ENCODE measurements at regions not wholly inside any gene's neighbourhood (a gene's known extent, or its start where the extent isn't known, plus 50 kb on each side); places are given as distances from the start of the nearest gene placed in this dataset.
A peak's percentile ranks its signal among the peaks of the same experiment; 100 is the strongest.
"Not testable (repeated sequence)": the region's sequence is repeated elsewhere in the genome, so short reads cannot be mapped to it uniquely, and the experiment has no call there.

DNA sequence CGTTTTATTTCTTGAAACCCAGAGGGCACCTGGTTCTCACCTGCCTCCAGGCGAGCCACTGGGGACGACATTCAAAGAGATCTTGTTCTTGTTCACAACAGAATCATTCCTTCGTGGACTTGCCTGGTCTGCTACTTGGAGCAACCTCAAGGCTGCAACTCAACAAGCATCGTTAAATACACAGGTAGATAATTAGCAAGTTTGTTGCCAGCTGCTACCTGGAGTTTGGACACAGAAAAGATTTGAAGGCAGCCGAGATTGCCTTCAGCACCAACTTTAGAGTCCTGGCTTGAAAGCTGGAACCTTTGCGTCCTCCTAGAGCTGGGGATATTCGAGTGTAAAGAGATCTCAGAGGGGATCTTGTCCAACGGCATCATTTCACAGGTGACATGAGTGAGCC, 89.6 kb upstream of the C7orf33 start:
- no peak overlapping the region for H3K27ac Mint-ChIP-seq (ENCODE audit: unreplicated experiment)
- no peaks in the 10 kb centered on the region for H3K36me3 Mint-ChIP-seq (ENCODE audit: unreplicated experiment)
- H3K4me1 Mint-ChIP-seq (ENCODE audit: unreplicated experiment), result peaks cover 7% of the 10 kb centered on the region
- peak; percentile 23 for DNase-seq (ENCODE audit: extremely low spot score, unreplicated experiment)
- peaks cover 10% of the 10 kb centered on the region for H3K27me3 Mint-ChIP-seq (ENCODE audit: unreplicated experiment)
- no peaks in the 10 kb centered on the region for H3K9me3 Mint-ChIP-seq (ENCODE audit: unreplicated experiment)
- H3K4me3 Mint-ChIP-seq (ENCODE audit: unreplicated experiment), result no peak overlapping the region
- TF ChIP-seq, protein P1, sequence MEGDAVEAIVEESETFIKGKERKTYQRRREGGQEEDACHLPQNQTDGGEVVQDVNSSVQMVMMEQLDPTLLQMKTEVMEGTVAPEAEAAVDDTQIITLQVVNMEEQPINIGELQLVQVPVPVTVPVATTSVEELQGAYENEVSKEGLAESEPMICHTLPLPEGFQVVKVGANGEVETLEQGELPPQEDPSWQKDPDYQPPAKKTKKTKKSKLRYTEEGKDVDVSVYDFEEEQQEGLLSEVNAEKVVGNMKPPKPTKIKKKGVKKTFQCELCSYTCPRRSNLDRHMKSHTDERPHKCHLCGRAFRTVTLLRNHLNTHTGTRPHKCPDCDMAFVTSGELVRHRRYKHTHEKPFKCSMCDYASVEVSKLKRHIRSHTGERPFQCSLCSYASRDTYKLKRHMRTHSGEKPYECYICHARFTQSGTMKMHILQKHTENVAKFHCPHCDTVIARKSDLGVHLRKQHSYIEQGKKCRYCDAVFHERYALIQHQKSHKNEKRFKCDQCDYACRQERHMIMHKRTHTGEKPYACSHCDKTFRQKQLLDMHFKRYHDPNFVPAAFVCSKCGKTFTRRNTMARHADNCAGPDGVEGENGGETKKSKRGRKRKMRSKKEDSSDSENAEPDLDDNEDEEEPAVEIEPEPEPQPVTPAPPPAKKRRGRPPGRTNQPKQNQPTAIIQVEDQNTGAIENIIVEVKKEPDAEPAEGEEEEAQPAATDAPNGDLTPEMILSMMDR (IDR thresholded peaks at IDR 0.05), result no peak

DNA sequence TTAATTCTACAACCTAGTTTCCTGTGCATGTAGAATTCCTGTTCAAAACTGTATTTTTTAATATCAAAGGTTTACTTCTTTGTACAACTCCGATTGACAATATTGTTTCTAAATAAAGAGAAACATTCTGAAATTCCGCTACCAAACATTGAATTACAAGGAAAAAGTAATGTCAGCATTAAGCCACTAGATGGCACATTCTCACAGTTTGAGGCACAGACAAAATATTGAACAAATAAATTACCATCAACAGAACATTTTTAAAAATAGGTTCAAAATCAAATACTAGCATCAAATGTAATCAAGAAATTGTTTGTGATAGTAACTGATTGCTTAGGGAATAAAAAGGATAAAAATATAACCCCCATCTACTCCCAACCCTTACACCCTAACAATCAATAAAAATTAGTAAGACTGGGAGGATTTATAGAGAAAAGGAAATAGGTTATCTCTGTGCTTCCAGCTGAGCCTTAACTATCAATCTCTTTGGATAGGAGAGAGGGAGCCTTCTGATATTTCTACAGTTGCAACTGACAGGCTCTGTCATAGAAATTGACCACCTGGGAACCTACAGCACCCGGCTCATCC, 86.6 kb upstream of the C7orf33 start:
- H3K36me3 Mint-ChIP-seq (ENCODE audit: unreplicated experiment), result no peaks in the 10 kb centered on the region
- TF ChIP-seq, protein P1 (IDR thresholded peaks at IDR 0.05), result peak; percentile 79
- DNase-seq (ENCODE audit: extremely low spot score, unreplicated experiment), result no peak
- H3K9me3 Mint-ChIP-seq (ENCODE audit: unreplicated experiment), result no peaks in the 10 kb centered on the region
- H3K27ac Mint-ChIP-seq (ENCODE audit: unreplicated experiment), result no peak overlapping the region
- peaks cover 7% of the 10 kb centered on the region for H3K27me3 Mint-ChIP-seq (ENCODE audit: unreplicated experiment)
- H3K4me1 Mint-ChIP-seq (ENCODE audit: unreplicated experiment), result peaks cover 7% of the 10 kb centered on the region
- H3K4me3 Mint-ChIP-seq (ENCODE audit: unreplicated experiment), result no peak overlapping the region

DNA sequence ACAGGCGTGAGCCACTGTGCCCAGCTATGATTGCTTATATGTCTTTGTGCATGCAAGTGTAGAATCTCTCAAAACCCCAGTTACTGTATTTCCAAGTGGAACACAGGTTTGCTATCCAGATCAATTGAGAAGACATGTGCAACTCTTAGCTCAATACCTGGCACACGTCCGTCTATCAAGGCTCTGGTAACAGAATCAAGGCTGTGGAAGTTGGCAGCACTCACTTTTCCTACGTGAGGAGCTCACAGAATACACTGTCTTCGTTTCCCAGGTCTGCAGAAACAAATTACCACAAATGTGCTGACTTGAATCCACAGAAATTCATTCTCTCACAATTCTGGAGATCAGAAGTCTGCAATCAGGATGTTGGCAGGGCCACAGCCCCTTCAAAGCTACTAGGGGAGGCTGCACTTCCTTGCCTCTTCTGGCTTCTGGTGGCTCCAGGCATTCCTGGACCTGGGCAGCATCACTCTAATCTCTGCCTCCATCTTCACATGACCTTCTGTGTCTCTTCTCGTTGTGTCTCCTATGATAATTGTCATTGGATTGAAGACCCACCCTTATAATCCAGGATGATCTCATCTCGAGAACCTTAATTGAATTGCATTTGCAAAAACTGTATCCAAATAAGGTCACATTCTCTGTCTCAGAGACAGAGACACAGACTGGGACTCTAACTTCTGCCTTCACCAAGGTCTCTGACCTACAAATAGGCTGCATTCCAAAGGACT, 84.8 kb upstream of the C7orf33 start:
- no peak for DNase-seq (ENCODE audit: extremely low spot score, unreplicated experiment)
- Mint-ChIP-seq H3K4me1 (ENCODE audit: unreplicated experiment) (no peaks in the 10 kb centered on the region), H3K27ac (ENCODE audit: unreplicated experiment) (no peak overlapping the region), H3K9me3 (ENCODE audit: unreplicated experiment) (no peaks in the 10 kb centered on the region), H3K27me3 (ENCODE audit: unreplicated experiment) (peaks cover 7% of the 10 kb centered on the region), H3K4me3 (ENCODE audit: unreplicated experiment) (no peak overlapping the region), H3K36me3 (ENCODE audit: unreplicated experiment) (no peaks in the 10 kb centered on the region)
- TF ChIP-seq, protein P1 (IDR thresholded peaks at IDR 0.05), result no peak

DNA sequence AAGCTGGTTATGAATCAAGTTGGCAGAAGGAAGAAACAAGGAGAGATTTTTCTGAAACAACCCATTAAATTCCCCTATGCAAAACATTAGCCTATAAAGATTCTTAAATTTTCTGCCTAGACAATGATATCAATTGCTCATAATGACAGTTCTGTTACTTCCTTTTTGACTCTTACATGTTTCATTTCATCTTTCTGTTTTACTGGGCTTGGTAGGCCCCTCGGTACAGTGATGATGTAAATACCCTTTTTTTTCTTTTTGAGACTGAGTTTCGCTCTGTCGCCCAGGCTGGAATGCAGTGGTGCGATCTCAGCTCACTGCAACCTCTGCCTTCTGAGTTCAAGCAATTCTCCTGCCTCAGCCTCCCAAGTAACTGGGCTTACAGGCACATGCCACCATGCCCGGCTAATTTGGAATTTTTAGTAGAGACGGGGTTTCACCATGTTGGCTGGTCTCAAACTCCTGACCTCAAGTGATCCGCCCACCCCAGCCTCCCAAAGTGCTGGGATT, 83.4 kb upstream of the C7orf33 start:
- H3K4me1 Mint-ChIP-seq (ENCODE audit: unreplicated experiment); H3K27me3 Mint-ChIP-seq (ENCODE audit: unreplicated experiment); H3K36me3 Mint-ChIP-seq (ENCODE audit: unreplicated experiment); H3K27ac Mint-ChIP-seq (ENCODE audit: unreplicated experiment); H3K4me3 Mint-ChIP-seq (ENCODE audit: unreplicated experiment); DNase-seq (ENCODE audit: extremely low spot score, unreplicated experiment); H3K9me3 Mint-ChIP-seq (ENCODE audit: unreplicated experiment): not testable (repeated sequence)

DNA sequence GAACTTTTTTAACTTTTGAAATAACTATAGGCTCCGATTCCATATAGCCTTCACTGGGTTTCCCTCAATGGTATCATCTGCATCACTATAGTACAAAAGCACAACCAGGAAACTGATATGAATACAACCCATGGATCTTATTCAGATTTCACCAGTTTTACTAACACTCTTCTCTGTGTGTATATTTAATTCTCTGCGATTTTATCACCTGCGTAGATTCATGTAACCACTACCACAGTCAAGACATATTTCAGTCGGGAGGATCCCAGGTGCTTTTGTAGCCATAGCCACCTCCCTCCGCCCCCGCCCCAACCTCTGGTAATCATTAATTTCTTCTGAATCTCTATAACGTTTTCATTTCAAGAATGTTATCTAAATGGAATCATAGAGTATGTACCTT, 82.8 kb upstream of the C7orf33 start:
- no peaks in the 10 kb centered on the region for H3K4me1 Mint-ChIP-seq (ENCODE audit: unreplicated experiment)
- no peaks in the 10 kb centered on the region for H3K9me3 Mint-ChIP-seq (ENCODE audit: unreplicated experiment)
- peaks cover under 1% of the 10 kb centered on the region for H3K27me3 Mint-ChIP-seq (ENCODE audit: unreplicated experiment)
- DNase-seq (ENCODE audit: extremely low spot score, unreplicated experiment), result no peak
- H3K4me3 Mint-ChIP-seq (ENCODE audit: unreplicated experiment), result no peak overlapping the region
- H3K36me3 Mint-ChIP-seq (ENCODE audit: unreplicated experiment), result no peaks in the 10 kb centered on the region
- TF ChIP-seq, protein P1 (IDR thresholded peaks at IDR 0.05), result no peak
- H3K27ac Mint-ChIP-seq (ENCODE audit: unreplicated experiment), result no peak overlapping the region
